K562 (cell line): ENCODE measurements at regions not wholly inside any gene's neighbourhood (a gene's known extent, or its start where the extent isn't known, plus 50 kb on each side); places are given as distances from the start of the nearest gene placed in this dataset.

Source experiments
- ATAC-seq: fragments of 200-7000 bp; cut with Tn5 transposase; 3 replicates; pipeline ENCODE4 v1.9.1; 2020; ENCODE audit warnings: moderate library complexity
- BruUV-seq: library from RNA; stranded (reverse); fragments of 400-500 nt; replicated peaks from 2 replicates; lab custom pipeline; 2021; lab: Mats Ljungman, UMichigan
- CTCF ChIA-PET: fragments of 300-600 bp; formaldehyde crosslinking; extraction: SDS; loops from one replicate; lab custom pipeline; 2021; ENCODE audit warnings: low intra/inter-chr PET ratio; lab: Yijun Ruan, JAX
- POLR2A ChIA-PET: fragments of 300-600, 350-650 bp; sonication (Branson Sonifier 250); formaldehyde crosslinking; extraction: SDS; loops from one replicate; lab custom pipeline; 2021; ENCODE audit warnings: antibody characterized with exemption, inconsistent platforms; lab: Yijun Ruan, JAX
- DNase-seq, 4 experiments: peaks; one replicate each; pipeline versions ENCODE4 v3.0.0 to v3.0.0-alpha.2; 2011 to 2018; ENCODE audit warnings: low spot score in 3 of 4, mixed read lengths in 3 of 4; ENCODE audit errors: extremely low read depth in 1 of 4
- FAIRE-seq: peaks from 2 replicates; lab custom pipeline; 2011; peaks lifted over from hg19 to GRCh38; lab: Jason Lieb, UNC
- H2AFZ ChIP-seq: 2 replicates; pipeline ENCODE4 v1.6.0; 2011; ENCODE audit warnings: low read depth, low read length, control low read depth, inconsistent platforms
- H3K27ac ChIP-seq: fragments of 200-600 bp; 3 replicates; pipeline ENCODE4 v1.8.0; 2011; ENCODE audit warnings: low read depth, mild to moderate bottlenecking, control low read depth, inconsistent platforms, low read length, moderate library complexity, mixed read lengths; ENCODE audit errors: extremely low read depth
- H3K27me3 ChIP-seq, 2 experiments: fragments of 300-600 bp in 1 of 2; 2 replicates in 1 of 2; 3 replicates in 1 of 2; pipeline versions ENCODE4 v1.6.0 to v1.8.0; 2011; ENCODE audit warnings: inconsistent platforms in 2 of 2, low read length in 2 of 2, mild to moderate bottlenecking in 1 of 2, mixed read lengths in 1 of 2, moderate library complexity in 1 of 2; ENCODE audit not compliant: control insufficient read depth in 2 of 2, insufficient read depth in 2 of 2
- H3K36me3 ChIP-seq: fragments of 300-600 bp; 3 replicates; pipeline ENCODE4 v1.8.0; 2011; ENCODE audit warnings: mild to moderate bottlenecking, low read length, inconsistent platforms; ENCODE audit not compliant: control insufficient read depth, insufficient read depth
- H3K4me1 ChIP-seq, 2 experiments: fragments of 200-600 bp in 1 of 2; replicated peaks in 1 of 2; 2 replicates in 1 of 2; 3 replicates in 1 of 2; pipeline versions ENCODE4 v1.5.1 to v1.8.0; 2011; ENCODE audit warnings: inconsistent platforms in 2 of 2, low read length in 2 of 2, mild to moderate bottlenecking in 1 of 2, mixed read lengths in 1 of 2, moderate library complexity in 1 of 2; ENCODE audit not compliant: control insufficient read depth in 2 of 2, insufficient read depth in 2 of 2
- H3K4me2 ChIP-seq: 2 replicates; pipeline ENCODE4 v1.6.1; 2011; ENCODE audit warnings: low read length, control low read depth, inconsistent platforms, mixed read lengths; ENCODE audit not compliant: insufficient read depth
- H3K4me3 ChIP-seq: fragments of 200-600 bp; sonication (generic), shearing (Covaris generic); 2 replicates; pipeline ENCODE4 v1.5.1; 2016; ENCODE audit warnings: control low read depth, inconsistent platforms
- H3K79me2 ChIP-seq: fragments of 200-600 bp; 3 replicates; pipeline ENCODE4 v1.8.0; 2011; ENCODE audit warnings: low read length, inconsistent platforms; ENCODE audit not compliant: control insufficient read depth, insufficient read depth
- H3K9ac ChIP-seq, 2 experiments: 2 replicates each; pipeline versions ENCODE4 v1.6.0 to v1.6.1; 2011; ENCODE audit warnings: low read depth in 2 of 2, low read length in 2 of 2, control low read depth in 1 of 2, inconsistent platforms in 1 of 2, mild to moderate bottlenecking in 1 of 2, mixed read lengths in 1 of 2; ENCODE audit not compliant: insufficient read depth in 1 of 2
- H3K9me1 ChIP-seq: one replicate; pipeline ENCODE4 v1.6.0; 2011; ENCODE audit warnings: inconsistent platforms, mild to moderate bottlenecking, low read length, moderate library complexity; ENCODE audit not compliant: control insufficient read depth, insufficient read depth
- H3K9me3 ChIP-seq: replicated peaks from 2 replicates; pipeline ENCODE4 v1.5.1; 2011; ENCODE audit warnings: low read depth, low read length, inconsistent platforms; ENCODE audit not compliant: control insufficient read depth, insufficient read depth
- H4K20me1 ChIP-seq: replicated peaks from 2 replicates; pipeline ENCODE4 v1.6.1; 2011; ENCODE audit warnings: low read length, inconsistent platforms, mixed read lengths; ENCODE audit not compliant: control insufficient read depth, insufficient read depth
- CBX1 ChIP-seq: sonication (generic); IDR thresholded peaks from 2 replicates; pipeline ENCODE4 v1.6.1; 2016; ENCODE audit warnings: antibody characterized with exemption, low read depth, mild to moderate bottlenecking
- E2F4 ChIP-seq: sonication (generic); formaldehyde crosslinking; IDR thresholded peaks from 2 replicates; pipeline ENCODE4 v1.8.0; 2022; ENCODE audit warnings: mild to moderate bottlenecking, low read depth, missing genetic modification reagents
- GATAD2B ChIP-seq: fragments of 450-650 bp; IDR thresholded peaks from 2 replicates; pipeline ENCODE4 v1.6.1; 2017; ENCODE audit warnings: mild to moderate bottlenecking, borderline replicate concordance
- KDM1A ChIP-seq, 2 experiments: fragments of 450-650 bp; IDR thresholded peaks; 2 replicates each; pipeline ENCODE4 v1.6.1; 2016; ENCODE audit warnings: mild to moderate bottlenecking in 2 of 2
- POLR2AphosphoS2 ChIP-seq: IDR thresholded peaks from 2 replicates; pipeline ENCODE4 v1.6.1; 2012; ENCODE audit warnings: low read length, improper control_type of control experiment
- RAD21 ChIP-seq, 2 experiments: fragments of 250-450 bp in 1 of 2; fragments of 450-650 bp in 1 of 2; sonication (Bioruptor Pico) in 1 of 2; formaldehyde crosslinking in 1 of 2; IDR thresholded peaks in 1 of 2; conservative IDR thresholded peaks in 1 of 2; 2 replicates each; pipeline versions ENCODE4 v1.4.0 to v1.8.0; 2020 to 2022; ENCODE audit warnings: mild to moderate bottlenecking in 2 of 2, moderate library complexity in 1 of 2
- SNAPC5 ChIP-seq: fragments of 250-450 bp; sonication (Bioruptor Pico); IDR thresholded peaks from 2 replicates; pipeline ENCODE4 v1.8.0; 2021; ENCODE audit warnings: moderate library complexity, mild to moderate bottlenecking, inconsistent platforms
- SNIP1 ChIP-seq: fragments of 450-650 bp; IDR thresholded peaks from 2 replicates; pipeline ENCODE4 v1.7.1; 2017; ENCODE audit warnings: low read depth, mild to moderate bottlenecking
- TSC22D4 ChIP-seq: fragments of 450-650 bp; IDR thresholded peaks from 2 replicates; pipeline ENCODE4 v1.6.1; 2016; ENCODE audit warnings: missing genetic modification characterization, missing biosample characterization, control low read depth
- ZC3H4 ChIP-seq: sonication (generic); formaldehyde crosslinking; IDR thresholded peaks from 2 replicates; pipeline ENCODE4 v1.9.0; 2021; ENCODE audit warnings: missing genetic modification reagents, borderline replicate concordance
- ZKSCAN1 ChIP-seq: fragments of 150-350 bp; IDR thresholded peaks from 2 replicates; pipeline ENCODE4 v1.6.1; 2016; ENCODE audit warnings: low read depth, low read length
- ZNF316 ChIP-seq: fragments of 450-650 bp; IDR thresholded peaks from 2 replicates; pipeline ENCODE4 v1.6.1; 2016
- ZSCAN32 ChIP-seq: fragments of 450-650 bp; formaldehyde crosslinking; IDR thresholded peaks from 2 replicates; pipeline ENCODE4 v1.4.0; 2020; ENCODE audit warnings: mild to moderate bottlenecking, moderate library complexity
- WGBS: fragments of 100-300 bp; shearing (Covaris generic); methylation state at CpG from one replicate; pipeline ENCODE4 v1.1.6; 2016; ENCODE audit warnings: low coverage, mixed read lengths; ENCODE audit not compliant: insufficient coverage; ENCODE audit errors: missing lambda C conversion rate; 5-methylcytosine and 5-hydroxymethylcytosine counted together
- in situ Hi-C: fragments of 300-500 bp; cut with MboI; formaldehyde crosslinking; loops from 4 replicates; pipeline ENCODE4 v1.15.0; 2018; ENCODE audit warnings: inconsistent platforms, mixed read lengths
- intact Hi-C: fragments of 100-400 bp; cut with micrococcal nuclease; formaldehyde crosslinking; loops from 2 replicates; pipeline ENCODE4 v1.14.2; 2022
- TF ChIP-seq, protein P1 (sequence below): sonication (generic); formaldehyde crosslinking; IDR thresholded peaks from 2 replicates; pipeline ENCODE4 v1.8.1; 2023; ENCODE audit warnings: missing genetic modification reagents, mild to moderate bottlenecking, borderline replicate concordance
- TF ChIP-seq, protein P2 (sequence below): sonication (generic); formaldehyde crosslinking; IDR thresholded peaks from 2 replicates; pipeline ENCODE4 v1.8.0; 2022; ENCODE audit warnings: missing genetic modification reagents, mild to moderate bottlenecking, moderate library complexity, borderline replicate concordance
- TF ChIP-seq, protein P3 (sequence below): IDR thresholded peaks from 2 replicates; pipeline ENCODE4 v1.6.1; 2016; ENCODE audit warnings: missing genetic modification characterization, missing compliant biosample characterization

- no peak overlapping the region for H3K4me3 ChIP-seq
- H3K27ac ChIP-seq, result no peak overlapping the region
- FAIRE-seq (no peak), DNase-seq (no peak), ATAC-seq (no peak)
- H3K27me3 ChIP-seq, result no peaks in the 10 kb centered on the region
- CTCF ChIA-PET, result no interaction called here
- no peaks in the 10 kb centered on the region for H3K79me2 ChIP-seq
- H3K4me1 ChIP-seq, result no peaks in the 10 kb centered on the region
- no peak overlapping the region for H3K4me2 ChIP-seq
- H3K9ac ChIP-seq, result no peak overlapping the region
- no peaks in the 10 kb centered on the region for H3K9me1 ChIP-seq
- intact Hi-C loops, result no loop called here
- no peaks in the 10 kb centered on the region for H4K20me1 ChIP-seq
- in situ Hi-C loops, result no loop called here
- POLR2A ChIA-PET, result interaction anchor here (0.7 kb wide), 1 partner anchor 392 kb away, joined by 3 read pairs; no protein-coding TSS in a partner anchor
- no peaks in the 10 kb centered on the region for H3K36me3 ChIP-seq
- BruUV-seq, result no TSS peak
- WGBS, result 0% methylated on average over 1 of the region's 1 CpG
- H2AFZ ChIP-seq, result no peak overlapping the region
- H3K9me3 ChIP-seq, result no peaks in the 10 kb centered on the region
- TF ChIP-seq, protein P1, sequence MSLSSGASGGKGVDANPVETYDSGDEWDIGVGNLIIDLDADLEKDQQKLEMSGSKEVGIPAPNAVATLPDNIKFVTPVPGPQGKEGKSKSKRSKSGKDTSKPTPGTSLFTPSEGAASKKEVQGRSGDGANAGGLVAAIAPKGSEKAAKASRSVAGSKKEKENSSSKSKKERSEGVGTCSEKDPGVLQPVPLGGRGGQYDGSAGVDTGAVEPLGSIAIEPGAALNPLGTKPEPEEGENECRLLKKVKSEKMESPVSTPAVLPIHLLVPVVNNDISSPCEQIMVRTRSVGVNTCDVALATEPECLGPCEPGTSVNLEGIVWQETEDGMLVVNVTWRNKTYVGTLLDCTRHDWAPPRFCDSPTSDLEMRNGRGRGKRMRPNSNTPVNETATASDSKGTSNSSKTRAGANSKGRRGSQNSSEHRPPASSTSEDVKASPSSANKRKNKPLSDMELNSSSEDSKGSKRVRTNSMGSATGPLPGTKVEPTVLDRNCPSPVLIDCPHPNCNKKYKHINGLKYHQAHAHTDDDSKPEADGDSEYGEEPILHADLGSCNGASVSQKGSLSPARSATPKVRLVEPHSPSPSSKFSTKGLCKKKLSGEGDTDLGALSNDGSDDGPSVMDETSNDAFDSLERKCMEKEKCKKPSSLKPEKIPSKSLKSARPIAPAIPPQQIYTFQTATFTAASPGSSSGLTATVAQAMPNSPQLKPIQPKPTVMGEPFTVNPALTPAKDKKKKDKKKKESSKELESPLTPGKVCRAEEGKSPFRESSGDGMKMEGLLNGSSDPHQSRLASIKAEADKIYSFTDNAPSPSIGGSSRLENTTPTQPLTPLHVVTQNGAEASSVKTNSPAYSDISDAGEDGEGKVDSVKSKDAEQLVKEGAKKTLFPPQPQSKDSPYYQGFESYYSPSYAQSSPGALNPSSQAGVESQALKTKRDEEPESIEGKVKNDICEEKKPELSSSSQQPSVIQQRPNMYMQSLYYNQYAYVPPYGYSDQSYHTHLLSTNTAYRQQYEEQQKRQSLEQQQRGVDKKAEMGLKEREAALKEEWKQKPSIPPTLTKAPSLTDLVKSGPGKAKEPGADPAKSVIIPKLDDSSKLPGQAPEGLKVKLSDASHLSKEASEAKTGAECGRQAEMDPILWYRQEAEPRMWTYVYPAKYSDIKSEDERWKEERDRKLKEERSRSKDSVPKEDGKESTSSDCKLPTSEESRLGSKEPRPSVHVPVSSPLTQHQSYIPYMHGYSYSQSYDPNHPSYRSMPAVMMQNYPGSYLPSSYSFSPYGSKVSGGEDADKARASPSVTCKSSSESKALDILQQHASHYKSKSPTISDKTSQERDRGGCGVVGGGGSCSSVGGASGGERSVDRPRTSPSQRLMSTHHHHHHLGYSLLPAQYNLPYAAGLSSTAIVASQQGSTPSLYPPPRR, result no peak
- TF ChIP-seq ZC3H4 (CRISPR knock-in tag), result no peak
- TF ChIP-seq E2F4 (CRISPR knock-in tag), result no peak
- TF ChIP-seq, protein P2, sequence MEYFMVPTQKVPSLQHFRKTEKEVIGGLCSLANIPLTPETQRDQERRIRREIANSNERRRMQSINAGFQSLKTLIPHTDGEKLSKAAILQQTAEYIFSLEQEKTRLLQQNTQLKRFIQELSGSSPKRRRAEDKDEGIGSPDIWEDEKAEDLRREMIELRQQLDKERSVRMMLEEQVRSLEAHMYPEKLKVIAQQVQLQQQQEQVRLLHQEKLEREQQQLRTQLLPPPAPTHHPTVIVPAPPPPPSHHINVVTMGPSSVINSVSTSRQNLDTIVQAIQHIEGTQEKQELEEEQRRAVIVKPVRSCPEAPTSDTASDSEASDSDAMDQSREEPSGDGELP, result no peak
- TF ChIP-seq GATAD2B, result no peak
- TF ChIP-seq ZNF316, result no peak
- no peak for TF ChIP-seq KDM1A (IDR thresholded peaks at IDR 0.05)
- no peak for TF ChIP-seq SNAPC5 (CRISPR knock-in tag)
- TF ChIP-seq, protein P3, sequence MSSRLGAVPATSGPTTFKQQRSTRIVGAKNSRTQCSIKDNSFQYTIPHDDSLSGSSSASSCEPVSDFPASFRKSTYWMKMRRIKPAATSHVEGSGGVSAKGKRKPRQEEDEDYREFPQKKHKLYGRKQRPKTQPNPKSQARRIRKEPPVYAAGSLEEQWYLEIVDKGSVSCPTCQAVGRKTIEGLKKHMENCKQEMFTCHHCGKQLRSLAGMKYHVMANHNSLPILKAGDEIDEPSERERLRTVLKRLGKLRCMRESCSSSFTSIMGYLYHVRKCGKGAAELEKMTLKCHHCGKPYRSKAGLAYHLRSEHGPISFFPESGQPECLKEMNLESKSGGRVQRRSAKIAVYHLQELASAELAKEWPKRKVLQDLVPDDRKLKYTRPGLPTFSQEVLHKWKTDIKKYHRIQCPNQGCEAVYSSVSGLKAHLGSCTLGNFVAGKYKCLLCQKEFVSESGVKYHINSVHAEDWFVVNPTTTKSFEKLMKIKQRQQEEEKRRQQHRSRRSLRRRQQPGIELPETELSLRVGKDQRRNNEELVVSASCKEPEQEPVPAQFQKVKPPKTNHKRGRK (tag), result no peak
- no peak for TF ChIP-seq RAD21 (CRISPR knock-in tag; conservative IDR thresholded peaks at IDR 0.05 in 1 of 2, IDR thresholded peaks at IDR 0.05 in 1 of 2)
- no peak for TF ChIP-seq ZKSCAN1
- TF ChIP-seq TSC22D4, result no peak
- TF ChIP-seq CBX1, result no peak
- no peak for TF ChIP-seq SNIP1
- TF ChIP-seq ZSCAN32 (CRISPR knock-in tag), result no peak
- TF ChIP-seq POLR2AphosphoS2, result no peak
Observed at GRCh38 chr5:103904651-103905050, 342.1 kb upstream of the NUDT12 start.
